Type B pancreatic cell (in vitro differentiated cells): ENCODE measurements at regions not wholly inside any gene's neighbourhood (a gene's known extent, or its start where the extent isn't known, plus 50 kb on each side); places are given as distances from the start of the nearest gene placed in this dataset.

Experiments used
- DNase-seq: peaks from one replicate; pipeline ENCODE4 v3.0.0; 2021; ENCODE audit warnings: mixed read lengths; ENCODE audit not compliant: unreplicated experiment; ENCODE audit errors: extremely low spot score
- H3K27ac Mint-ChIP-seq: 2 replicates; pipeline ENCODE4 v1.8.0; 2021; ENCODE audit warnings: mild to moderate bottlenecking, mixed read lengths
- H3K27me3 Mint-ChIP-seq: 2 replicates; pipeline ENCODE4 v1.8.0; 2021; ENCODE audit warnings: mixed read lengths
- H3K36me3 Mint-ChIP-seq: 2 replicates; pipeline ENCODE4 v1.8.0; 2021; ENCODE audit warnings: mixed read lengths
- H3K4me1 Mint-ChIP-seq: one replicate; pipeline ENCODE4 v1.8.0; 2021; ENCODE audit warnings: mixed read lengths; ENCODE audit not compliant: unreplicated experiment
- H3K4me3 Mint-ChIP-seq: 2 replicates; pipeline ENCODE4 v1.8.0; 2021; ENCODE audit warnings: mild to moderate bottlenecking, mixed read lengths
- H3K9me3 Mint-ChIP-seq: 2 replicates; pipeline ENCODE4 v1.8.0; 2021; ENCODE audit warnings: mixed read lengths
- CTCF ChIP-seq: fragments of 200-600 bp; sonication (generic); conservative IDR thresholded peaks from 2 replicates; pipeline ENCODE4 v1.5.0; 2021; ENCODE audit warnings: antibody characterized with exemption, mild to moderate bottlenecking

- H3K36me3 Mint-ChIP-seq, result peaks cover 24% of the 10 kb centered on the region
- peaks cover 8% of the 10 kb centered on the region for H3K4me1 Mint-ChIP-seq
- H3K9me3 Mint-ChIP-seq, result peaks cover 8% of the 10 kb centered on the region
- no peak for DNase-seq
- no peaks in the 10 kb centered on the region for H3K27me3 Mint-ChIP-seq
- no peak overlapping the region for H3K27ac Mint-ChIP-seq
- TF ChIP-seq CTCF, result no peak
- H3K4me3 Mint-ChIP-seq, result no peak overlapping the region
Observed at GRCh38 chr4:125420526-125420925, 105.8 kb downstream of the FAT4 start.

GRCh38 chr4:125421547-125421946 is 106.8 kb downstream of the FAT4 start:
- DNase-seq, result no peak
- no peak for TF ChIP-seq CTCF
- Mint-ChIP-seq H3K27ac (no peak overlapping the region), H3K9me3 (peaks cover 8% of the 10 kb centered on the region), H3K27me3 (no peaks in the 10 kb centered on the region), H3K4me1 (peaks cover 15% of the 10 kb centered on the region), H3K4me3 (no peak overlapping the region), H3K36me3 (peaks cover 24% of the 10 kb centered on the region)

- Mint-ChIP-seq H3K27ac (no peak overlapping the region), H3K36me3 (peaks cover 21% of the 10 kb centered on the region), H3K4me1 (peaks cover 15% of the 10 kb centered on the region), H3K4me3 (no peak overlapping the region), H3K9me3 (peaks cover 8% of the 10 kb centered on the region), H3K27me3 (no peaks in the 10 kb centered on the region)
- TF ChIP-seq CTCF, result no peak
- DNase-seq, result no peak
Observed at GRCh38 chr4:125423124-125423523, 108.4 kb downstream of the FAT4 start.

GRCh38 chr4:125428832-125429231 is 114.1 kb downstream of the FAT4 start:
- H3K27ac Mint-ChIP-seq, result no peak overlapping the region
- no peaks in the 10 kb centered on the region for H3K9me3 Mint-ChIP-seq
- H3K27me3 Mint-ChIP-seq, result no peaks in the 10 kb centered on the region
- TF ChIP-seq CTCF, result no peak
- peaks cover 14% of the 10 kb centered on the region for H3K4me1 Mint-ChIP-seq
- DNase-seq, result no peak
- H3K36me3 Mint-ChIP-seq, result peaks cover 11% of the 10 kb centered on the region
- H3K4me3 Mint-ChIP-seq, result no peak overlapping the region

GRCh38 chr4:125430086-125430485 is 115.3 kb downstream of the FAT4 start:
- Mint-ChIP-seq H3K27me3 (no peaks in the 10 kb centered on the region), H3K27ac (no peak overlapping the region), H3K9me3 (no peaks in the 10 kb centered on the region), H3K36me3 (peaks cover 4% of the 10 kb centered on the region), H3K4me1 (peaks cover 14% of the 10 kb centered on the region), H3K4me3 (no peak overlapping the region)
- TF ChIP-seq CTCF, result no peak
- no peak for DNase-seq

- no peak for TF ChIP-seq CTCF
- H3K27me3 Mint-ChIP-seq, result no peaks in the 10 kb centered on the region
- H3K4me3 Mint-ChIP-seq, result no peak overlapping the region
- peaks cover 7% of the 10 kb centered on the region for H3K4me1 Mint-ChIP-seq
- no peak for DNase-seq
- no peak overlapping the region for H3K27ac Mint-ChIP-seq
- H3K9me3 Mint-ChIP-seq, result no peaks in the 10 kb centered on the region
- H3K36me3 Mint-ChIP-seq, result peaks cover 4% of the 10 kb centered on the region
Observed at GRCh38 chr4:125432078-125432477, 117.3 kb downstream of the FAT4 start.
